ENCODE measurements at regions not wholly inside any gene's neighbourhood (a gene's known extent, or its start where the extent isn't known, plus 50 kb on each side); places are given as distances from the start of the nearest gene placed in this dataset.

DNA sequence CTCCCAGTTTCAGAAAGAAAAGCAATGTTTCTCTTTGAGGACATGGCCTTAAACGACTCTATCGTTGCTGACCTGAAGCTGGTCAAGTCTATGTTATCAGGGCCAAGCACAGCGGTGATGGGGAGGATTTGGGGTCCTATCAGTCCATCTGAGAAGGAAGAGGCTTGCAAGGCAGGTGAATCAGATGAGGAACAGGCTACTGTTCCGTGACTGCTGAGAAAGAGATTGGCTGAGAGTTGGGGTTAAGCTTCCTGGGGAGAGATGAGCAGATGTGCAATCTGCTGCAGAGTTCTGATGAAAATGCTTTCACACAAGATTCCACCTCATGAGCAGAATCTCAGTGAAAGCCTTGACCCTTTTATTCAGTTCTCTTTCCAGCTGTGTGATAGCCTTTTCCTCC, 168.3 kb upstream of the STMND1 start:
- TF ChIP-seq, protein P1, sequence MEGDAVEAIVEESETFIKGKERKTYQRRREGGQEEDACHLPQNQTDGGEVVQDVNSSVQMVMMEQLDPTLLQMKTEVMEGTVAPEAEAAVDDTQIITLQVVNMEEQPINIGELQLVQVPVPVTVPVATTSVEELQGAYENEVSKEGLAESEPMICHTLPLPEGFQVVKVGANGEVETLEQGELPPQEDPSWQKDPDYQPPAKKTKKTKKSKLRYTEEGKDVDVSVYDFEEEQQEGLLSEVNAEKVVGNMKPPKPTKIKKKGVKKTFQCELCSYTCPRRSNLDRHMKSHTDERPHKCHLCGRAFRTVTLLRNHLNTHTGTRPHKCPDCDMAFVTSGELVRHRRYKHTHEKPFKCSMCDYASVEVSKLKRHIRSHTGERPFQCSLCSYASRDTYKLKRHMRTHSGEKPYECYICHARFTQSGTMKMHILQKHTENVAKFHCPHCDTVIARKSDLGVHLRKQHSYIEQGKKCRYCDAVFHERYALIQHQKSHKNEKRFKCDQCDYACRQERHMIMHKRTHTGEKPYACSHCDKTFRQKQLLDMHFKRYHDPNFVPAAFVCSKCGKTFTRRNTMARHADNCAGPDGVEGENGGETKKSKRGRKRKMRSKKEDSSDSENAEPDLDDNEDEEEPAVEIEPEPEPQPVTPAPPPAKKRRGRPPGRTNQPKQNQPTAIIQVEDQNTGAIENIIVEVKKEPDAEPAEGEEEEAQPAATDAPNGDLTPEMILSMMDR (IDR thresholded peaks at IDR 0.05): no peak
- no peak for TF ChIP-seq POLR2AphosphoS5 (IDR thresholded peaks at IDR 0.05)
- TF ChIP-seq POLR2A (IDR thresholded peaks at IDR 0.05): no peak
